ENCODE measurements at regions not wholly inside any gene's neighbourhood (a gene's known extent, or its start where the extent isn't known, plus 50 kb on each side); places are given as distances from the start of the nearest gene placed in this dataset.

- TF ChIP-seq CTCF (conservative IDR thresholded peaks at IDR 0.05; ENCODE audit: low read length) (no peak), EZH2phosphoT487 (IDR thresholded peaks at IDR 0.05; ENCODE audit: borderline replicate concordance, low read depth, low read length) (no peak)
Measured at GRCh38 chr16:66176731-66177130, 189.8 kb upstream of the CDH5 start.
